Activated T-helper 2 cell treated with anti-CD3 and anti-CD28 coated beads, Interferon-gamma antibody, Interleukin-2, Interleukin-4, amounts not matched to agents 10 μg/mL and 5 μg/mL and 100 μg/mL, durations not matched to agents 14 hours and 24 hours and 36 hours (primary cell): ENCODE measurements at regions not wholly inside any gene's neighbourhood (a gene's known extent, or its start where the extent isn't known, plus 50 kb on each side); places are given as distances from the start of the nearest gene placed in this dataset.

ENCODE experiments used
- DNase-seq: peaks from one replicate; pipeline ENCODE4 v3.0.0; 2021; ENCODE audit warnings: low spot score
- H3K27ac Mint-ChIP-seq: one replicate; pipeline ENCODE4 v1.8.0; 2021; ENCODE audit warnings: mixed read lengths
- H3K27me3 Mint-ChIP-seq: one replicate; pipeline ENCODE4 v1.8.0; 2021; ENCODE audit warnings: low read depth, mixed read lengths
- H3K36me3 Mint-ChIP-seq: one replicate; pipeline ENCODE4 v1.8.0; 2021; ENCODE audit warnings: low read depth, mixed read lengths
- H3K4me1 Mint-ChIP-seq: one replicate; pipeline ENCODE4 v1.8.0; 2021; ENCODE audit warnings: low read depth, mixed read lengths
- H3K4me3 Mint-ChIP-seq: one replicate; pipeline ENCODE4 v1.8.0; 2021; ENCODE audit warnings: low read depth, mild to moderate bottlenecking, moderate library complexity, mixed read lengths
- H3K9me3 Mint-ChIP-seq: one replicate; pipeline ENCODE4 v1.8.0; 2021; ENCODE audit warnings: mixed read lengths
- intact Hi-C: fragments of 100-400 bp; cut with micrococcal nuclease; formaldehyde crosslinking; loops from one replicate; pipeline ENCODE4 v1.15.1; 2023

DNA sequence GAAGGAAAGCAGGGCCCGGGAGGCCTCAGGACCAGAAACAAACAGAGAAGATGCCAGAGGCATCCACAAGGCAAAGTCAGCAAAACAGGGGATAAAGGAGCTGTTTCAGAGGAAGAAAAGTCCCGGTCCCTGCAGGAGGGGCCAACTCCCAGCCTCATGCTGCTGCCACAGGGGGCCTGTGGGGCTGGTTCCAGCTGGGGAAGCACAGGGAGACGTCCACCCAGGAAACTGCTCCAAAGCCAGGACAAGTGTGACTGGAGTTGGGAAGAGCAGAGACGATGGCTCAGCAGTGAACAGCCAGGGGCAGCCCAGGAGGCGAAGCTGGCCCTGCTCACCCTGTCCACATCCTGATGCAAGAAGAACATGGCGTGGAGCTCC, 454.4 kb downstream of the BRD1 start:
- Mint-ChIP-seq H3K27me3 (peaks cover 3% of the 10 kb centered on the region), H3K36me3 (no peaks in the 10 kb centered on the region), H3K4me1 (no peaks in the 10 kb centered on the region), H3K9me3 (no peaks in the 10 kb centered on the region), H3K4me3 (no peak overlapping the region), H3K27ac (no peak overlapping the region)
- intact Hi-C loops: no loop called here
- DNase-seq: no peak

DNA sequence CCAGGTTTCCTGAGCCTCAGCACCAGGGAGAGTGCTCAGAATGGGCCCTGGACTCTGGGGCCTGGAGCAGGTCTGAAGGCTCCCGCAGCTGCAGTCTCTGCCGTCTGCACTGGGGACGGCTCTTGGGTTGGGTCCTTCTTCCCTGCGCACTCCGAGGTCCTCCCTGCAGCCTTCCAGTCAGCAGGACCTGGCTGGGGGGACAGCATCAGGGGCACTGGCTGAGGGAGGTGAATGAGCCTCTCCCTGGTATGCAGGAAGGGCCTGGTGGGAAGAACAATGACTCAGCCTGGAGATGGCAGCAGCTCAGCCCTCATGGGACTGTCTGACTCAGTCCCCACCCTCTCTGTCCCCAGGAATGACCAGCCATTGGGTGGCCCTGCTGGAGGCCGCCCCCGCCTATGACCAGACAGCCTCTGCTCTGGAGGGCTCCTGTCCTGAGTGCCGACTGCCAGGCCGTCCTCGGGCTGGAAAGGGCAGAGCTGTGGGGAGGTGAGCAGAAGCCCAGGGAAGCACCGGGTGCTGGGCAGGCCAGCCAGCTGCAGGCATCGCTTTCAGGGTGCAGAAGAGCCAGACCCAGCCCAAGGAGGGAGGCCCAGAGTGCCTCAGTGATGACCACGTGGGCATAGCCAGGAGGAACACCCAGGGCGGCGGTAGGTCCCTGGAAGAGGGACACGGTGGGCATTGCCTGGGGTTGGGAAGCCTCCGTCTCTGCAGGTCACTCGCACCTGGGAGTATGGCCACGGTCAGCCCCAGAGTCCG, 455.0 kb downstream of the BRD1 start:
- intact Hi-C loops: no loop called here
- no peak overlapping the region for H3K27ac Mint-ChIP-seq
- DNase-seq: no peak
- H3K4me1 Mint-ChIP-seq: no peaks in the 10 kb centered on the region
- H3K27me3 Mint-ChIP-seq: peaks cover 2% of the 10 kb centered on the region
- no peaks in the 10 kb centered on the region for H3K9me3 Mint-ChIP-seq
- H3K4me3 Mint-ChIP-seq: no peak overlapping the region
- no peaks in the 10 kb centered on the region for H3K36me3 Mint-ChIP-seq

DNA sequence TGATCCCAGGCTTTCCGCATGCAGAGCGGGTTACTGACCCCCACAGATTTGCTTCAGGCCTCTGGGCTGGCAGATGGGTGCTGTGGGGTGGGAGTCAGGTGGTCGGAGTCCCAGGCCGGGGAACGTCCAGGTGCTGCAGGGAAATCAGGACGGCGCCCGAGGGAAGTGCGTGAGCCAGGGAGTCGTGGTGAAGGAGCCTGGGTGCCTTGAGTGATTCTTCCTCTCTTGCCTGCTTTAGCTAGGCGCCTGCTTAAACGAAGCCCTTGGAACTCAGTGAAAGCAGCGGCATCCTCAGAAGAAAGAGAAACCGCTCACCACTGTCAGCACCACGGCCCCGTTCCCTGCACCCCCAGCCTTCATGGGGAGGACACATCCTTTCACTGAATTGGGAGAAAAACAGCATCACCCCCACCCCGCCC, 455.6 kb downstream of the BRD1 start:
- Mint-ChIP-seq H3K4me1 (no peaks in the 10 kb centered on the region), H3K27me3 (no peaks in the 10 kb centered on the region), H3K9me3 (no peaks in the 10 kb centered on the region), H3K27ac (no peak overlapping the region), H3K36me3 (no peaks in the 10 kb centered on the region), H3K4me3 (no peak overlapping the region)
- intact Hi-C loops: no loop called here
- DNase-seq: no peak

DNA sequence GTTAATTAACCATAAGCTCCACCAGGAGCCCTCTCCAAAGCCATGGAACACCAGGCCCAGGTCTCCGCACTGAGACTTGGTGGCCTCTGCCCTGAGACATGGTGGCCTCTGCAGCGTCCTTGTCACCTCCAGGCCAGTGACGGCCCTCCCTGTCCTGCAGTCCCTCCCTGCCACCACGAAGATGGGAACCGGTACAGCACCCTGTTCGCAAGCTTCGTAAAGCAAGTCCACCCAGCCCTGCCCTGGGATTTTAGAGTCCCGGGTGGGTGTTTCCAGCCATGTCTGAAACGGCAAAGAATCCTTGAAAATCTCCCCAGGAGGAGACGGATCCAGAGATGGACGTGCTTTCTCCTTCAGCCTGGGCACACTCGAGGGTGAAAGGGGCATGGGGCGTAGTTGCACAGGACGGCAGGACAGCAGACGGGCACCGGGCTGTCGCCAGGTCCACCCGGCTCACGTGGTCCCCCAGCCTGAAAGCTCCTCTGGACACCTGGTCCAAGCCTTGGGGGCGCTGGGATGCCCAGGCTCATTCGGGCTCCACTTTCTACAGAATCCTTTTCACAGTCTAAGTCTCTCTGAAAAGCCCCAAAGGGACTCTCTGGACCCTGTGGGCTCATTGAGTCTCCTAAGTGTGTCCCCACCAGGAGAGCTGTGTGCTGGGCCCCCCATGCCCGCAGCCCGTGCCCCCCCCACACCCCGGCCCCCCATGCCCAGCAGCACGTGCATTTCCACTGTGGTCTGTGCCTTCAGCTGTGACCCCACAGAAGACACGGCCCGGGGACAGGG, 456.2 kb downstream of the BRD1 start:
- H3K4me3 Mint-ChIP-seq: no peak overlapping the region
- H3K9me3 Mint-ChIP-seq: no peaks in the 10 kb centered on the region
- H3K27me3 Mint-ChIP-seq: no peaks in the 10 kb centered on the region
- H3K27ac Mint-ChIP-seq: no peak overlapping the region
- no peaks in the 10 kb centered on the region for H3K4me1 Mint-ChIP-seq
- H3K36me3 Mint-ChIP-seq: no peaks in the 10 kb centered on the region
- DNase-seq: no peak
- intact Hi-C loops: no loop called here

DNA sequence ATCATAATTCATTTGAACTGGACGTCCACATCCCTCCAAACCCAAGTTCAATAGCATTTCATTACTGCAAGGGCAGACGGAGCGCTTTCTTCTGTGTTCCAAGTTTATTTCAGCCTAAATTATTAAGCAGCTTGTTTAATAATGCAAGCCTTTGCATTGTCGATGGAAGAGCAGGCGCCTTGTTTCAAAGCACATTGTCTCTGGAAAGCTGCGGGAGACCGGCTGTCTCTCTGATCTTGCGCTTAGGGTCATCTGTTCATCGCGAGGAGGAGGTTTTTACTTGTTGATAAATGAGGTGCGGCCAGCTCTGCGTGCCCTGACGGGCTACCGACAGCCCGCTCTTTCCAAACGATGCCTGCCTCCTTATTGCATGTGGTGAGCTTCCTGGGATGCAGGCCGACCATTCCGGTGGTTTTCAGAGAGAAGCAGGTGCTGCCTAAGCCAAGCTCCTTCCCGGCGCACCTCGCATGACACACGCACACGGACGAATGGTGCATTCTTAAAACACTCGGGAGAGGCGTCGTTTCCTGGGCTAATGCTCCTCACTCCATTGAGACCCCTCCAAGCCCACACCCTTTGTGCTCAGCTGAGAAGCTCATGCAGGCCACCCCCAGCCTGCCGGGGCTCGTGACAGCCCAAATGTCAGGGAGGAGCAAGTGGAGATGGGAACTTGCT, 456.9 kb downstream of the BRD1 start:
- Mint-ChIP-seq H3K27ac (no peak overlapping the region), H3K9me3 (no peaks in the 10 kb centered on the region), H3K4me1 (no peaks in the 10 kb centered on the region), H3K27me3 (no peaks in the 10 kb centered on the region), H3K36me3 (no peaks in the 10 kb centered on the region), H3K4me3 (no peak overlapping the region)
- intact Hi-C loops: no loop called here
- no peak for DNase-seq

DNA sequence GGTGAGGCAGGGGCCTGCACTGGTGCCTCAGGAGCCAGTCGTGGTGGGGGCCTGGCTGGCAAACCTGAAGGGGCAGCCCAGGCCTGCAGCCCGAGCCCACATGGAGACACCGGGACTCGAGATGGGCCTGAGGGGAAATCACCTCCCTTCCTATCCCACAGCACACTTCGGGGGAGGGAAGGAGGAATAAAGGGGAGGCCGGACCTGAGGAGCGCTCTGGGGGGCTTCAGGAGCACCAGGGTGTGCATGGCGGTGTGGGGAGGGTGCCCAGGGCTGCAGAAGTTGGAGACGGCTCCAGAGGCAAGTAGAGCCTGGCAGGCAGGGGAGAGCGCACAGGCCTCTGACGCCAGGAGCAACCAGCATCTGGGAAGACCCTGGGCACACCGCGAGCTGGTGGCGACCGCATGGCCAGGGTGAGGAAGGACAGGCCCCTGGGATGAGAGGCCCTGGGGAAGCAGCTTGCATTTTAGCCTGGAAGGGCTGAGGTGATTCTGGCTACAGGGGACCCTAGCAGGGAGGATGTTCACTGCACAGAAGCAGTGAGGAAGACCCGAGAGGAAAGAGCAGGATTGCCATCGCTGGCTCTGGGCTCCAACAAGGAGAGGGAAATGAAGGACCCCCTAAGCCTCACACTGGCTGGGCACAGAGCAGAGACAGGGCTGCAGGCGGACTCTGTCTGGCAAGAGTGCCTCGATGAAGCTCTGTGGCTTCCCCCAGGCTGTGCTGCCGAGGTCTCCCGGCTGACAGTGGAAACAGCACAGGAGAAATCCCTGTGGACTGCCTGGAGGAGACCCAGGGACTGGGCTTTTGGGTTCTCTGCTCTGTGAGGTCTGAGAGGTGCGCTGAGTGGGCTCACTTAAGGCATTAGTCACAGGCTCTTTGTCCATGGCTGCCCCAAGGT, 457.7 kb downstream of the BRD1 start:
- Mint-ChIP-seq H3K27me3 (no peaks in the 10 kb centered on the region), H3K4me1 (no peaks in the 10 kb centered on the region), H3K9me3 (no peaks in the 10 kb centered on the region), H3K4me3 (no peak overlapping the region), H3K27ac (no peak overlapping the region), H3K36me3 (no peaks in the 10 kb centered on the region)
- intact Hi-C loops: no loop called here
- DNase-seq: no peak

DNA sequence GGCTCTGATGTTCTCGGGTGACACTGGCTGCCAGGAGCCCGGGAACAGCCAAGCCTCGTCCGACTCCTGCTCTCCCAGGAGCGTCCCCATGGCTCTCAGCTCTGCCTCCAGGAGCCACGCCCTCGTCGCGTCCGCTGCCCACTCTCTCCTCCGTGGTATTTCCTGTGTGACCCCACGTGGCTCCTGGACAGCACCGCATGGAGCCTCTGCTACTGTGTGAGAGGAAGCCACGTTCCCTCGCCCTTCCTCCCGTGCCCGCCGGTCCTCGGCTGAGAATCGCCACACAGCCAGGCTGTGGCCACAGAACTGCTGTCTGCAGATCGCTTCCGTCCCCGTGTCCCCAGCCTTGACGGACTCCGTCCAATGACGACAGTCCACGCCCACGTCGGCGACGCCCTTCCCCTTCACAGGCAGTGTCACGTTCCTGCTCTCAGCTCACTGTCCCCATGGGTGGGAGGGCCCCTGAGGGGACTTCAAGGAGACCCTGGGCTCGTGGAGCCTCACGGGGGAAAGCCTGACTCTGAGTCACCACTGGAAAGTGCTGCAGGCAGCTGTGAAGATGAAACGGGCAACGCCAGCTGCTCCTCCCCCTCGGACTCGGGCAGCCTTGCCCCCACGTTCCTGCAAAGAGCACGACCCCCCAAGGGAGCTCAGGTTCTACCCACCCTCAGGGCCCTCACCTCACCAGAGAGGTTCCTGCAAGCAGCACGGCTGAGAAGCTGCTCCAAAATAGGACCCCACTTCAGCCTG, 458.5 kb downstream of the BRD1 start:
- Mint-ChIP-seq H3K36me3 (no peaks in the 10 kb centered on the region), H3K4me1 (no peaks in the 10 kb centered on the region), H3K27ac (no peak overlapping the region), H3K4me3 (no peak overlapping the region), H3K9me3 (no peaks in the 10 kb centered on the region), H3K27me3 (no peaks in the 10 kb centered on the region)
- DNase-seq: no peak
- intact Hi-C loops: no loop called here

DNA sequence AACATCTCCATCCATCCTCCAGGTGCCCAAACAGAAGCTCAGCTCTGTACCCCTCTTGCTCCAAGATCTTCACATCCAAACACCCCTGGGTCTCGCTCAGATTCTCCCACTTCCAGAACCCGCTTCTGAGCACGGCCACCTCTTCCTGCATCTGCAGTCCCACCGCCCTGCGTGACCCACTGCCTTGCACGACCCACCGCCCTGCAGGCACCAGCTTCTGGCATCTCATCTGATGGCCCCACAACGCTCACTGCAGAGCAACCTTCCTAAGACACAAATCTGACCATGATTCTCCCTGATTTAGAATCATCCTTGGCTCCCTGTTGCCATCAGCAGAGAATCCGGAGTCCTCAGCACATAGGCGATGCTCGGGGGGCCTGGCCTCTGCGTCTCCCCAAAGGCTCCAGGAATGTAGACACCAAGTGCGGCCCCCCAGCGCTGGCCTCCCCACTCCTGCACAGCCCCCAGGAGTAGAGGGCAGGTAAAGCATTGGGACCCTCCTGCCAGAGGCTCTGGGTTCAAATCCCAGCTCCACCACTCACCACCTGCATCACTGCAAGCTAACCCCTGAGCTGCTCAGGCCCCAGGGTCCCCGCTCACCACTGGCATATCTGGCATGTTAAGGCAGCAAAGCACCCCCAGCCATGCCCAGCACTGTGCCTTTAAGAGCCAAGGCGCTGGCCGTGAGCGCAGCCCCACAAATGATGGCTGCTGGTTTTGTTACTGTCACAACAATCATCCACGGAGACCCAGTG, 459.3 kb downstream of the BRD1 start:
- no peaks in the 10 kb centered on the region for H3K27me3 Mint-ChIP-seq
- H3K36me3 Mint-ChIP-seq: no peaks in the 10 kb centered on the region
- H3K4me1 Mint-ChIP-seq: no peaks in the 10 kb centered on the region
- H3K9me3 Mint-ChIP-seq: no peaks in the 10 kb centered on the region
- no peak overlapping the region for H3K4me3 Mint-ChIP-seq
- no peak for DNase-seq
- intact Hi-C loops: no loop called here
- H3K27ac Mint-ChIP-seq: no peak overlapping the region

DNA sequence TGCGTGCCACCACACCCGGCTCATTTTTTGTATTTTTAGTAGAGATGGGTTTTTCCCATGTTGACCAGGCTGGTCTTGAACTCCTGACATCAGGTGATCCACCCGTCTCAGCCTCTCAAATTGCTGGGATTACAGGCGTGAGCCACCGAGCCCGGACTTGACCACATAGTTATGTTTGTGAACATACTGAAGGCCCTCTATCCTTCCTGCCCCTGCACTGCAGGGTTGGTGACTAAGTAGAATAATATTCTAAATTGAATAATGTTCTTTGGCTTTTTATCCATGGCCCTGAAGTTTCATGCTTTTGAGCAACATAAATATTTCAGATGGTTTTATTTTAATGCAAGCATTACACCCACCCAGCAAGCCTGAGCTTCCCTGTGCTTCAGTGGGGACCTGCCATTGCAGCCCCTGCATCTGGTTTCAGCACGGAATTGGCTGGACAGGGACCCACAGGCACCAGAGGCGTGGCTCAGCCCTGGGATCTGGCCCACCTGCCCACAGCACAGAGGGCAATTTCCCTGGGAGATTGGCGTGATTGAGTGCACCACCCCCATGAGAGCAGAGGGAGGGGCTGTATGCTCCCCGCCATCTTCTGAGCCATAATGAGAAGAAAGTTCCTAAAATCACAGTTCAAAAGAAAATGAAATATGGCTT, 460.5 kb downstream of the BRD1 start:
- intact Hi-C loops: no loop called here
- Mint-ChIP-seq H3K9me3 (no peaks in the 10 kb centered on the region), H3K4me3 (no peak overlapping the region), H3K4me1 (no peaks in the 10 kb centered on the region), H3K36me3 (no peaks in the 10 kb centered on the region), H3K27ac (no peak overlapping the region), H3K27me3 (no peaks in the 10 kb centered on the region)
- no peak for DNase-seq

DNA sequence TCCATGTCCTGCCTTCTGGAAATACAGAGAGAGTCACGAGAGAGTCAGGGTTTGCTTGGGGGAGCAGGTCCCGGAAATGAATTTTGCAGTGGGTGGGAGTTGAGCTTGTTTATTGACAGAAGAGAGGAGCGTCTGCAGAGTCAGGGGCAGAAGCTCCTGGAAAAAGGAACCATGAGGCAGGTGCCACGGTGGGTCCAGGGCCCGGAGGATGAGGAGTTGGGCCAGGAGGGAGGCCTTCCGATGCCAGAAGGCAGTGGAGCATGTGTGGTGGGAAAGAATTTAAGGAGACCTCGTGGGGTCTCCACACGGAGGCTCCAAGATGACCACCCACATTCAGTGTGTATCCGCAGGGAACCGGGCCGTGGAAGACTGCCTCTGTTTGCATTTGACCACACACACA, 461.2 kb downstream of the BRD1 start:
- H3K4me1 Mint-ChIP-seq: no peaks in the 10 kb centered on the region
- no peak overlapping the region for H3K4me3 Mint-ChIP-seq
- no peak overlapping the region for H3K27ac Mint-ChIP-seq
- no peaks in the 10 kb centered on the region for H3K9me3 Mint-ChIP-seq
- no peaks in the 10 kb centered on the region for H3K27me3 Mint-ChIP-seq
- no peaks in the 10 kb centered on the region for H3K36me3 Mint-ChIP-seq
- no peak for DNase-seq
- intact Hi-C loops: no loop called here

DNA sequence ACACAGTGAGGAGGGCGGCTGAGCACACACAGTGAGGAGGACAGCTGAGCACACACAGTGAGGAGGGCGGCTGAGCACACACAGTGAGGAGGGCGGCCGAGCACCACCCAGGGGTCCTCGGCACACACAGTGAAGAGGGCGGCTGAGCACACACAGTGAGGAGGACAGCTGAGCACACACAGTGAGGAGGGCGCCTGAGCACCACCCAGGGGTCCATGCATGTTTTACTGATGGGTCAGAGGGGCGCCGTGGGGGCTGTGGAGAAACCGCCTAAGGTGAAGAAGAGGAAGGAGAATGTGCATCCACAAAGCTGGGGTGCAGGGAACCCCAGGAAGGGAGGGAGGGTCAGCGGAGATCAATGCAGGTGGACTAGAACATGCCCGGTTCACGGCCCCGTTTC, 461.8 kb downstream of the BRD1 start:
- no peaks in the 10 kb centered on the region for H3K4me1 Mint-ChIP-seq
- H3K36me3 Mint-ChIP-seq: no peaks in the 10 kb centered on the region
- DNase-seq: no peak
- H3K4me3 Mint-ChIP-seq: no peak overlapping the region
- H3K27me3 Mint-ChIP-seq: no peaks in the 10 kb centered on the region
- H3K27ac Mint-ChIP-seq: no peak overlapping the region
- intact Hi-C loops: no loop called here
- no peaks in the 10 kb centered on the region for H3K9me3 Mint-ChIP-seq
